H1 (cell line): ENCODE measurements at regions not wholly inside any gene's neighbourhood (a gene's known extent, or its start where the extent isn't known, plus 50 kb on each side); places are given as distances from the start of the nearest gene placed in this dataset.

Experiments
- CTCF ChIA-PET: fragments of 300-600 bp; sonication (Branson Sonifier 250); formaldehyde crosslinking; loops from one replicate; lab custom pipeline; 2021; ENCODE audit not compliant: partially characterized antibody; lab: Charles Lee
- POLR2A ChIA-PET: fragments of 300-600 bp; sonication (Branson Sonifier 250); formaldehyde crosslinking; loops from one replicate; lab custom pipeline; 2021; ENCODE audit warnings: inconsistent platforms; ENCODE audit not compliant: partially characterized antibody; lab: Charles Lee
- DNase-seq, 2 experiments: peaks; one replicate each; pipeline versions ENCODE4 v3.0.0 to v3.0.0-alpha.2; 2010 to 2022; ENCODE audit warnings: low spot score in 2 of 2, low read depth in 1 of 2, mixed read lengths in 1 of 2
- FAIRE-seq: peaks from 2 replicates; lab custom pipeline; 2011; peaks lifted over from hg19 to GRCh38; lab: Jason Lieb, UNC
- H2AFZ ChIP-seq: 2 replicates; pipeline ENCODE4 v1.8.1; 2012; ENCODE audit warnings: low read length, inconsistent platforms
- H2AK5ac ChIP-seq: 2 replicates; pipeline ENCODE4 v1.6.1; 2013; ENCODE audit warnings: low read depth, low read length
- H2BK120ac ChIP-seq: replicated peaks from 2 replicates; pipeline ENCODE3; 2013; ENCODE audit warnings: low read depth, low read length, inconsistent platforms
- H2BK12ac ChIP-seq: 2 replicates; pipeline ENCODE4 v1.6.1; 2013; ENCODE audit warnings: low read depth, low read length
- H2BK15ac ChIP-seq: 2 replicates; pipeline ENCODE4 v1.6.1; 2013; ENCODE audit warnings: low read length
- H2BK20ac ChIP-seq: 2 replicates; pipeline ENCODE4 v1.6.1; 2013; ENCODE audit warnings: low read length
- H2BK5ac ChIP-seq: 2 replicates; pipeline ENCODE4 v1.6.1; 2013; ENCODE audit warnings: low read depth, low read length
- H3K14ac ChIP-seq: 2 replicates; pipeline ENCODE4 v1.6.1; 2013; ENCODE audit warnings: inconsistent platforms; ENCODE audit not compliant: insufficient read length
- H3K18ac ChIP-seq: 2 replicates; pipeline ENCODE4 v1.6.1; 2013; ENCODE audit warnings: low read length; ENCODE audit errors: extremely low read depth
- H3K23ac ChIP-seq: 2 replicates; pipeline ENCODE4 v1.6.1; 2013; ENCODE audit warnings: inconsistent platforms; ENCODE audit not compliant: insufficient read length
- H3K23me2 ChIP-seq: 2 replicates; pipeline ENCODE4 v1.6.1; 2013; ENCODE audit warnings: low read depth, low read length
- H3K27ac ChIP-seq: 2 replicates; pipeline ENCODE4 v1.6.1; 2011; ENCODE audit warnings: low read depth, low read length, inconsistent platforms
- H3K27me3 ChIP-seq, 4 experiments: replicated peaks in 1 of 4; 1 replicate in 1 of 4; 2 replicates in 3 of 4; pipeline versions ENCODE4 v1.6.1 to v1.8.1; 2011 to 2013; ENCODE audit warnings: low read length in 3 of 4, mild to moderate bottlenecking in 3 of 4, inconsistent platforms in 2 of 4, mixed read lengths in 2 of 4, moderate library complexity in 1 of 4; ENCODE audit not compliant: control insufficient read depth in 3 of 4, insufficient read depth in 3 of 4; ENCODE audit errors: extremely low read depth in 1 of 4
- H3K36me3 ChIP-seq, 4 experiments: 2 replicates each; pipeline versions ENCODE4 v1.6.1 to v1.8.1; 2011 to 2013; ENCODE audit warnings: mild to moderate bottlenecking in 4 of 4, low read length in 3 of 4, moderate library complexity in 2 of 4, control low read depth in 1 of 4, inconsistent platforms in 1 of 4; ENCODE audit not compliant: insufficient read depth in 4 of 4, control insufficient read depth in 2 of 4
- H3K4ac ChIP-seq: replicated peaks from 2 replicates; pipeline ENCODE3; 2013; ENCODE audit warnings: low read length, low read depth, mixed read lengths, inconsistent platforms; ENCODE audit not compliant: insufficient read length
- H3K4me1 ChIP-seq, 4 experiments: replicated peaks in 1 of 4; 1 replicate in 1 of 4; 2 replicates in 3 of 4; pipeline versions ENCODE4 v1.6.1 to v1.8.1; 2011 to 2013; ENCODE audit warnings: low read length in 3 of 4, inconsistent platforms in 2 of 4, mixed read lengths in 1 of 4; ENCODE audit not compliant: insufficient read depth in 4 of 4, control insufficient read depth in 3 of 4
- H3K4me2 ChIP-seq, 2 experiments: 2 replicates each; pipeline versions ENCODE4 v1.6.1 to v1.8.1; 2011 to 2013; ENCODE audit warnings: low read depth in 2 of 2, low read length in 2 of 2, control low read depth in 1 of 2, inconsistent platforms in 1 of 2, mild to moderate bottlenecking in 1 of 2; ENCODE audit not compliant: insufficient read depth in 1 of 2
- H3K4me3 ChIP-seq, 4 experiments: fragments of 200-600, 300-600 bp in 1 of 4; sonication (generic), shearing (Covaris generic), sonication (Bioruptor Twin) in 1 of 4; 2 replicates each; pipeline versions ENCODE4 v1.5.1 to v1.8.1; 2011 to 2016; ENCODE audit warnings: low read length in 4 of 4, low read depth in 3 of 4, control low read depth in 2 of 4, inconsistent platforms in 2 of 4, mild to moderate bottlenecking in 2 of 4, mixed read lengths in 1 of 4, moderate library complexity in 1 of 4; ENCODE audit not compliant: insufficient read depth in 2 of 4; ENCODE audit errors: extremely low read depth in 1 of 4
- H3K56ac ChIP-seq: replicated peaks from 2 replicates; pipeline ENCODE3; 2013; ENCODE audit warnings: low read depth, mild to moderate bottlenecking, mixed read lengths, low read length, inconsistent platforms; ENCODE audit not compliant: insufficient read length
- H3K79me1 ChIP-seq: 2 replicates; pipeline ENCODE4 v1.6.1; 2013; ENCODE audit warnings: low read depth, low read length, control low read depth
- H3K79me2 ChIP-seq, 2 experiments: 2 replicates each; pipeline versions ENCODE4 v1.6.1 to v1.8.1; 2012 to 2013; ENCODE audit warnings: low read length in 2 of 2, mild to moderate bottlenecking in 2 of 2, inconsistent platforms in 1 of 2; ENCODE audit not compliant: insufficient read depth in 2 of 2, control insufficient read depth in 1 of 2
- H3K9ac ChIP-seq, 4 experiments: replicated peaks in 1 of 4; 1 replicate in 1 of 4; 2 replicates in 3 of 4; pipeline versions ENCODE4 v1.6.1 to v1.8.1; 2011 to 2013; ENCODE audit warnings: low read depth in 3 of 4, low read length in 3 of 4, control low read depth in 2 of 4, mild to moderate bottlenecking in 2 of 4, moderate library complexity in 2 of 4, inconsistent platforms in 1 of 4; ENCODE audit errors: extremely low read depth in 1 of 4
- H3K9me3 ChIP-seq, 2 experiments: 2 replicates each; pipeline versions ENCODE4 v1.6.1 to v1.8.1; 2012 to 2013; ENCODE audit warnings: mild to moderate bottlenecking in 2 of 2, moderate library complexity in 2 of 2, control low read depth in 1 of 2, inconsistent platforms in 1 of 2, low read depth in 1 of 2, low read length in 1 of 2, mixed read lengths in 1 of 2; ENCODE audit not compliant: insufficient read depth in 2 of 2
- H4K20me1 ChIP-seq, 2 experiments: replicated peaks in 1 of 2; 2 replicates each; pipeline versions ENCODE3 to v1.8.1; 2011 to 2013; ENCODE audit warnings: inconsistent platforms in 2 of 2, low read length in 2 of 2, mild to moderate bottlenecking in 1 of 2; ENCODE audit not compliant: insufficient read depth in 2 of 2, control insufficient read depth in 1 of 2
- H4K5ac ChIP-seq: 2 replicates; pipeline ENCODE4 v1.6.1; 2013; ENCODE audit warnings: low read length, low read depth, mixed read lengths, inconsistent platforms; ENCODE audit not compliant: insufficient read length
- H4K8ac ChIP-seq: 2 replicates; pipeline ENCODE4 v1.8.0; 2013; ENCODE audit warnings: mild to moderate bottlenecking, moderate library complexity, low read length, inconsistent platforms; ENCODE audit not compliant: insufficient read depth; ENCODE audit errors: extremely low read depth
- H4K91ac ChIP-seq: replicated peaks from 2 replicates; pipeline ENCODE3; 2013; ENCODE audit warnings: low read length, mixed read lengths, inconsistent platforms; ENCODE audit not compliant: insufficient read length
- ASH2L ChIP-seq: fragments of 200-600, 300-600 bp; sonication (generic); IDR thresholded peaks from one replicate; pipeline ENCODE4 v1.7.1; 2017; ENCODE audit warnings: low read length
- BCL11A ChIP-seq, 2 experiments: IDR thresholded peaks; one replicate each; pipeline ENCODE4 v1.6.1; 2011; ENCODE audit warnings: low read depth in 2 of 2, low read length in 2 of 2, mild to moderate bottlenecking in 2 of 2
- CEBPB ChIP-seq: IDR thresholded peaks from 2 replicates; pipeline ENCODE4 v1.6.1; 2012; ENCODE audit warnings: low read depth, low read length
- EGR1 ChIP-seq: IDR thresholded peaks from 2 replicates; pipeline ENCODE4 v1.6.1; 2011; ENCODE audit warnings: low read depth, low read length, borderline replicate concordance
- EP300 ChIP-seq, 2 experiments: IDR thresholded peaks; 1 replicate in 1 of 2; 2 replicates in 1 of 2; pipeline ENCODE4 v1.6.1; 2011 to 2012; ENCODE audit warnings: low read depth in 2 of 2, low read length in 2 of 2, mild to moderate bottlenecking in 2 of 2, borderline replicate concordance in 1 of 2, inconsistent platforms in 1 of 2, moderate library complexity in 1 of 2
- GABPA ChIP-seq: IDR thresholded peaks from 2 replicates; pipeline ENCODE4 v1.6.1; 2011; ENCODE audit warnings: mild to moderate bottlenecking, low read length, moderate library complexity, borderline replicate concordance; ENCODE audit not compliant: insufficient read depth
- HDAC6 ChIP-seq: IDR thresholded peaks from one replicate; pipeline ENCODE4 v1.7.1; 2012; ENCODE audit warnings: low read depth, mild to moderate bottlenecking, inconsistent platforms, low read length, moderate library complexity
- JUND ChIP-seq: IDR thresholded peaks from 2 replicates; pipeline ENCODE4 v1.6.1; 2011; ENCODE audit warnings: mild to moderate bottlenecking, improper control_type of control experiment, low read length
- KDM1A ChIP-seq: fragments of 200-600, 300-600 bp; sonication (generic); IDR thresholded peaks from 2 replicates; pipeline ENCODE4 v1.7.1; 2016; ENCODE audit warnings: mild to moderate bottlenecking, low read length, borderline replicate concordance
- RNF2 ChIP-seq: fragments of 200-900, 300-1000 bp; sonication (generic); IDR thresholded peaks from 2 replicates; pipeline ENCODE4 v1.7.1; 2016; ENCODE audit warnings: borderline replicate concordance, low read depth, mild to moderate bottlenecking, antibody characterized with exemption, low read length; ENCODE audit not compliant: poor library complexity, severe bottlenecking; ENCODE audit errors: missing control alignments
- SP4 ChIP-seq: IDR thresholded peaks from 2 replicates; pipeline ENCODE4 v1.6.1; 2012; ENCODE audit warnings: low read length, inconsistent platforms
- TEAD4 ChIP-seq: IDR thresholded peaks from 2 replicates; pipeline ENCODE4 v1.6.1; 2012; ENCODE audit warnings: low read depth, low read length, inconsistent platforms, mixed read lengths
- WGBS, 2 experiments: shearing (Covaris generic) in 1 of 2; methylation state at CpG; one replicate each; pipeline versions ENCODE4 v1.1.6 to v1.1.7; 2013 to 2015; ENCODE audit warnings: low lambda C conversion rate in 2 of 2, mixed read lengths in 2 of 2, inconsistent platforms in 1 of 2, low coverage in 1 of 2, missing lambda C conversion rate in 1 of 2; ENCODE audit not compliant: insufficient replicate concordance in 2 of 2, insufficient coverage in 1 of 2, insufficient read length in 1 of 2; ENCODE audit errors: extremely low coverage in 1 of 2, missing lambda C conversion rate in 1 of 2; 5-methylcytosine and 5-hydroxymethylcytosine counted together

GRCh38 chr12:45587012-45587411 is 142.5 kb upstream of the ARID2 start:
- Histone ChIP-seq H3K23ac (no peak overlapping the region), H3K9ac (no peak overlapping the region), H3K4me2 (no peak overlapping the region), H4K8ac (no peak overlapping the region), H2BK15ac (no peak overlapping the region), H3K9me3 (peaks cover 0 to 21% of the 10 kb centered on the region in 2 experiments; a peak in 2 of 4 replicates), H3K36me3 (no peaks in the 10 kb centered on the region; a peak in 1 of 8 replicates), H3K23me2 (no peaks in the 10 kb centered on the region), H2AK5ac (no peak overlapping the region), H4K91ac (no peak overlapping the region), H3K27ac (no peak overlapping the region), H3K4me1 (no peaks in the 10 kb centered on the region), H2AFZ (no peak overlapping the region), H3K18ac (no peak overlapping the region), H2BK12ac (no peak overlapping the region), H3K4ac (no peak overlapping the region), H3K79me1 (no peaks in the 10 kb centered on the region), H3K14ac (no peak overlapping the region), H4K20me1 (no peaks in the 10 kb centered on the region), H3K27me3 (no peaks in the 10 kb centered on the region), H4K5ac (no peak overlapping the region), H3K4me3 (no peak overlapping the region)
- no peak for DNase-seq
- POLR2A ChIA-PET: no interaction called here
- 88% methylated on average over 2 of the region's 2 CpGs; no CpG with 5 or more reads in 1 of the 2 experiments for WGBS, 2 experiments
- CTCF ChIA-PET: no interaction called here
- TF ChIP-seq TEAD4 (no peak), SP4 (no peak), GABPA (no peak), KDM1A (no peak), EP300 (IDR thresholded peaks at IDR 0.05; ENCODE audit: borderline replicate concordance in 1 of 2, low read depth in 2 of 2, low read length in 2 of 2) (no peak), CEBPB (no peak), EGR1 (no peak), JUND (no peak), BCL11A (IDR thresholded peaks at IDR 0.05; ENCODE audit: low read depth in 2 of 2, low read length in 2 of 2) (no peak), HDAC6 (no peak), RNF2 (no peak), ASH2L (no peak)
- TF ChIP-seq, all 59 proteins: peak for 0
- Histone ChIP-seq H3K56ac (no peak overlapping the region), H2BK120ac (no peak overlapping the region), H3K79me2 (no peaks in the 10 kb centered on the region), H2BK20ac (no peak overlapping the region), H2BK5ac (no peak overlapping the region)
- FAIRE-seq: no peak
